A549 (cell line): ENCODE measurements at regions not wholly inside any gene's neighbourhood (a gene's known extent, or its start where the extent isn't known, plus 50 kb on each side); places are given as distances from the start of the nearest gene placed in this dataset.

Experiments used
- CBX8 ChIP-seq: fragments of 200-600 bp; sonication (generic); IDR thresholded peaks from 2 replicates; pipeline ENCODE4 v1.6.1; 2016
- CTCF ChIP-seq: fragments of >200 bp; sonication (Bioruptor Twin); formaldehyde crosslinking; IDR thresholded peaks from 3 replicates; pipeline ENCODE4 v1.5.1; 2016
- ELK1 ChIP-seq: fragments of 150-350 bp; IDR thresholded peaks from 2 replicates; pipeline ENCODE4 v1.6.1; 2014; ENCODE audit warnings: low read depth, mild to moderate bottlenecking, low read length
- EP300 ChIP-seq, 2 experiments: fragments of >200 bp; sonication (Bioruptor Twin); formaldehyde crosslinking; IDR thresholded peaks; 2 replicates in 1 of 2; 3 replicates in 1 of 2; pipeline ENCODE4 v1.6.1; 2016 to 2017
- HES2 ChIP-seq: fragments of >200 bp; sonication (Bioruptor Twin); formaldehyde crosslinking; IDR thresholded peaks from 2 replicates; pipeline ENCODE4 v1.6.1; 2016
- KDM5A ChIP-seq: fragments of 200-600 bp; sonication (generic); IDR thresholded peaks from 2 replicates; pipeline ENCODE4 v1.6.1; 2016; ENCODE audit warnings: antibody characterized with exemption, mild to moderate bottlenecking
- MAFK ChIP-seq: fragments of 450-650 bp; IDR thresholded peaks from 2 replicates; pipeline ENCODE4 v1.6.1; 2014; ENCODE audit not compliant: partially characterized antibody
- MAZ ChIP-seq: fragments of 150-350 bp; IDR thresholded peaks from 2 replicates; pipeline ENCODE4 v1.6.1; 2014; ENCODE audit warnings: antibody characterized with exemption, low read depth, low read length, borderline replicate concordance
- PHF8 ChIP-seq: fragments of 200-600 bp; sonication (generic); IDR thresholded peaks from 2 replicates; pipeline ENCODE4 v1.6.1; 2016; ENCODE audit warnings: low read depth, mild to moderate bottlenecking, antibody characterized with exemption, moderate library complexity, borderline replicate concordance
- POLR2A ChIP-seq: IDR thresholded peaks from 2 replicates; pipeline ENCODE4 v1.6.1; 2012; ENCODE audit warnings: mild to moderate bottlenecking, low read length
- USF2 ChIP-seq: fragments of 450-650 bp; IDR thresholded peaks from 2 replicates; pipeline ENCODE4 v1.6.1; 2014; ENCODE audit warnings: antibody characterized with exemption

- TF ChIP-seq HES2 (no peak), EP300 (IDR thresholded peaks at IDR 0.05) (no peak), CTCF (no peak), POLR2A (no peak), CBX8 (no peak), USF2 (no peak), PHF8 (no peak), MAFK (no peak), MAZ (no peak), ELK1 (no peak), KDM5A (no peak)
Observed at GRCh38 chr17:14762736-14763479, 462.0 kb downstream of the HS3ST3B1 start.
